HG02759 (cell line): ENCODE measurements at regions not wholly inside any gene's neighbourhood (a gene's known extent, or its start where the extent isn't known, plus 50 kb on each side); places are given as distances from the start of the nearest gene placed in this dataset.
A peak's percentile ranks its signal among the peaks of the same experiment; 100 is the strongest.

Source experiments
- ATAC-seq: cut with Tn5 transposase; IDR thresholded peaks from one replicate; pipeline ENCODE4 v1.9.1; 2021; ENCODE audit warnings: mild to moderate bottlenecking, moderate library complexity; ENCODE audit not compliant: unreplicated experiment

- ATAC-seq, result no peak
Observed at GRCh38 chr3:22916933-22917332, 286.2 kb upstream of the UBE2E2 start.

DNA sequence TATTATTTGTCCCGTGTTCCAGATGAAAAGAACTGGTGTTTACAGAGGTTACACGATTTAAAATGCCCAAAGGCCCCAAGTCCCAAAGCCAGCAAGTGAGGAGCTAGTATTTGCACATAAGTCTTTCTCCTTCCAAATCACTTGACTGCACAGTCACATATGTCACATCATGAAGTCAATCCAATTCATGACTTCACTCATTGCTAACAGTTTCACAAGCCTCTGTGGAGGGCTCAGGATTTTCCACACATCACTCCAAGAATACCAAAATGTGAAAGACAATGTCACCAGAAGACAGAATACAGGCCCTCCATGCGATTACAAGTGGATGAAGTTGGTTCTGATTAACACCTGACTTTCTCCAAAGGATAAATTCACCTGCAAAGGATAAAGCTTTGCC is 283.1 kb upstream of the UBE2E2 start:
- ATAC-seq, result no peak

DNA sequence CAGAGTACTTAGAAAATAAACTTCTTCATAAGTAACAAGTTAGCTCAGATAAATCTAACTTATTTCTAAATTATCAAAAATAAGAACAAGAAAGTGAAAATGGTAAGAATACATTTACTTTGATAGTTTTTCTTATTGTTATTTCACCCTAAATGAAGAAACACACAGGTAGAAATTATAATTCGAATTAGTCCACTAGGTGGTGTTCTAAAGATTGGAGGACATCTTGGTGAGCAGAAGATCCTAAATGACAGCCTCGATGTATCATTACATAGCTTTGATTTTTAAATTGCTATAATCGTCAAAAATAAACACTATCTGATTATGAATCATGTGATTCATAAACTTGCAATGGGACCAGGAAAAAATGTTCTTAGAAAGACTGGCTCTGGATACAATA is 280.8 kb upstream of the UBE2E2 start:
- no peak for ATAC-seq

- no peak for ATAC-seq
Observed at GRCh38 chr3:22923711-22924110, 279.4 kb upstream of the UBE2E2 start.

DNA sequence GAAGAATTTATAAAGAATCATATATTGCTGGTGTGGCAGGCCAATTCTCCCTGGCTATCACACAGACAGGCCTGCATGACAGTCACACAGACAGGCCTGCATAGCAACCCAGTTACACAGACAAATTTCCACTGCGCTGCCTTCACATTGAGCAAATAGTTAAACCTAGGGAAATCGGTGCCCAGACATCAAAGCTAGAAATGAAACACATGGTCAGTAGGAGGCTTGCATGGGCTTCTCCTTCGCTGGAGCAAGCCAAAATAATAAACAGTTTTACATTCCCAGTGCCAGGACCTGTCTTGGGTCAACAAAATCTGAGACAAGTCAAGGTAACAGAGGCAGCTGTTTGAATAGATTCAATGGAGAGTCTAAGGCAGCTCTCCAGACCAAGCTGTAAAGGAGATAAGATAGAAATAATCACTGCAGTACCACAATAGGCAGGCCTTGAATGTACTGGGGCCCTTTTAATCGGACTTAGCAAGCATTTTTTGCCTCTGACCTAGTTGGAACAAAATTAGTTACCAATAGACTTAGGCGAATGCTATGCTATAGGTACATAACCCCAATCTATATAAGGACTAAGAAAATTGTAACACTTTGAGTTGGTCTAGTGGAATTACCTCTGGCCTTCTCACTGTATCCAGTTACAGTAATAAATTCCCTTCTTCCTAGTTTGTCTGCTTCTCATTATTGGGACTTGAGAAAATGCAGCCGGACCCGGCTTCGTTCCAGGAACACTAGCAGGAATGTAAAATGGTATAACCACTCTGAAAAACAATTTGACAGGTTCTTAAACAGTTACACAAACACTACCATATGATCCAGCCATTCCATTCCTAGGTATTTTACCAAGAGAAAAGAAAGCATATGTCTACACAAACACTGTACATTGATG is 274.7 kb upstream of the UBE2E2 start:
- no peak for ATAC-seq

DNA sequence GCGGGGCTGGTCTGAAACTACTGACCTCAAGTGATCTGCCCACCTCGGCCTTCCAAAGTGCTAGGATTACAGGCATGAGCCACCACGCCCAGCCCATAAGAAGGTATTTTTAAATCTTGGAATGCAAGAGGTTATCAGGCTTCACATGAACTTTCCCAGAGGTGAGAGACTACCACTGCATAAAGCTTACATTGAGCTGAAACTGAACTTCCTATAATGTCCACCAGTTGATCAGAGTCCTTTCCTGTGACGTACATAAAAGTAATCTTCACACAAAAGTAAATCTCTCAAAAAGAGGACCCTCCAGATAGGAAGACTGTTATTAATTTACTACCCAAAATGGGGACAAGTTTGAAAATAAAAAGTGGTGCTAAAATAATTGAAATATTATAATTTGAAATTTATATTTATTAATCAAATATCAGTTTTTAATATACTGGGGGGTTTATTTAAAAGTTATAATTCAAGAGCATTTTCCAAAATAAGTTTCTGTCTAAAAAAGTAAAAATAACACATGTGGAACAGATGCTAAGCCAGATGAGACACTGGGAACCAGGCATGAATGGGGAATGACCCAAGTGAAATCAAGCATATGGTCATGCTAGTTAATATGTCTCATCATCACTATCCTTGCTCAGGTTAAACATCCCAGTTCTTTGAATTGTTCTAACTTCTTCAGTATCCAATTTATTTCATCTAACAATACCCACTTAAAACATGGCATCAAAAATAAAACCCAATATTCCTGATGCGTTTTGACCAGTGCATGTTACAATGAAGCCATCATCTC is 269.9 kb upstream of the UBE2E2 start:
- no peak for ATAC-seq

GRCh38 chr3:22933841-22934116 is 269.3 kb upstream of the UBE2E2 start:
- no peak for ATAC-seq

DNA sequence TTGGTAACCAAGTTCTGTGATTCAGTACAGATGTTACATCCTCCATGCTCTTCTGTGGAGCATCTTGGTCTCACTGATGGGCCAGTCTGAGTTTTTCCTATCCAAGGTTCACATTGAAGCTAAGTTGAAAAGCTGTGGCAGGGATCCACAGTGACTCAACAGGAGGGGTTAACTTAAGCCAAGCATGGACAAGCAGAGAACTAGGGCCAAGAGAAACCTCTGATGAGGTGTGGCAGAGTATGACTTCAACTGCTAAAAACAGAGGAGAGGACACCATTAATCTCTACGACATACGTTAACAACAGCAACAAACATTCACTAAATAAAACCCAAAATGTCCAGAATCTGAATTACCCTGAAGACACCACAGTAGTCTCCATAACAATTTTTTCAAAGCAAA is 268.1 kb upstream of the UBE2E2 start:
- no peak for ATAC-seq

DNA sequence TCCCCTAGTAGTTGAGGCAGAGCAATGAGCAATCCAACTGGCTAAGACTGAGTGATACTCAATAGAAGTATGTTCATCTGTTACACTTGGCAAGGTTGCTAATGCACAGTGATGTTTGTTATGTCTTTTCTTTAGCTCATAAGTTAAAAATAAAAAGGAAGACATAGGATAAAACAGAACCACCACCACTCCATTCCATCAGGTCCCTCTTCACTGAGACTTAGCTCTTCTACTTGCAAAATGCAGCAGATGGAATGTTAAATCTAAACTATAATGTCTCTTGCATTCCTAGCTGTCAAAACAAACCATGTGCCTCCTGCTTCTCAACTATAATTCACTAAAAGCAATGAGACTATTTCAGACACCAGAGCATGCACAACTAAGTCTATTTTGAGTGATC is 265.6 kb upstream of the UBE2E2 start:
- no peak for ATAC-seq

DNA sequence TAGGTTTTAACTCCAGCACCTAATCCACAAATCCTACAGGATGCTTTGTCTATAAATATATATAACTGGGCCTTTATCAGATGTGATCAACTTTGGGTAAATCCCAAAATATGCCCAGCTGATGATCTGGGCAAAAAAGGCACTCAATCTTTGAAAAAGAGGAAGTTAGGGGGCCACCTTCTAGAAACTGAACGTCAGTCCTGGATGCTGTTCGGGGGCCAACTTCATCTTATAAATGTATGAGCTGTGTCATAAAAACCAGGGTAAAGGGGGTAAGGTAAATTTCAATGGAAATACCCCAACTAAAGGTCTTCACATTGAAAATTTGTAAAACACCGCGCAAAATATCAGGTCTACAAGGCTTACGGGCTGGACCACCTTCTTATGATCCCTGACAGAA is 264.4 kb upstream of the UBE2E2 start:
- no peak for ATAC-seq

DNA sequence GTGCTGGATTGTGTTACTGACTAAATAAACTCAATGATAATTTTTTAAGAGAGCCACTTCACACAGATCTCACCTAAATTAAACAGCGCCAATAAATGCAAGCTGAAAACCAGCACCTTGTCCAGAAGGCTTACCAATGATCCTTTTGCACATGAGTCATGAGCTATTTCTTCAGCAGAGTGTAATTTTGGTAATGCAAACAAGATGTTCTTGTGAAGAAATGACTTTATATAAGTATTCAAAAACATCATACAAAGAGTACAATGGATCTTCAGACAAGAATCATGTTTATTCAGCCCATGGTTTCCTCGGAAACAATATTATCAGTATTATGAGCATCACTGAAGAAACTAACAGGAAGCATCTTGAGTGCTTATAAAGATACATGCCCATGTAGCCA is 263.8 kb upstream of the UBE2E2 start:
- ATAC-seq, result no peak

GRCh38 chr3:22940285-22940684 is 262.8 kb upstream of the UBE2E2 start:
- no peak for ATAC-seq

GRCh38 chr3:22942981-22943380 is 260.1 kb upstream of the UBE2E2 start:
- ATAC-seq, result no peak

DNA sequence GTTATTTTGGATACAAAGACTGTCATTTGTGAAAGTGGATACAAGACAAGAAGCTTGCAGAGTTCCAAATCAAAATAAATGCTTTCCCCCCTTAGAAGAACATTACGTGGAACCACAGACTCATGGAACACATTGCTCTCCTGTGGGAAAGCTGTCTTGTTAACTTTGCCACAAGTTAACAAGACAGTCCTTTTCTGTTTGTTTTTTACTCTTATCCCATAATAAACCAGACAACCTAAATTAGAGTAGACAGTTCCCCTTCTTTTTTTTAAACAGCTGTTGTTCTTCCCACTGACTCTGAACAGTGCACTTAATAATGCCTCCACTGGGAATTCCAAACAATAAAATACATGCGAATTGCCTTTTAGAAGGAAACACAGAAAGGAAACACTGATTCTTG is 255.3 kb upstream of the UBE2E2 start:
- no peak for ATAC-seq

DNA sequence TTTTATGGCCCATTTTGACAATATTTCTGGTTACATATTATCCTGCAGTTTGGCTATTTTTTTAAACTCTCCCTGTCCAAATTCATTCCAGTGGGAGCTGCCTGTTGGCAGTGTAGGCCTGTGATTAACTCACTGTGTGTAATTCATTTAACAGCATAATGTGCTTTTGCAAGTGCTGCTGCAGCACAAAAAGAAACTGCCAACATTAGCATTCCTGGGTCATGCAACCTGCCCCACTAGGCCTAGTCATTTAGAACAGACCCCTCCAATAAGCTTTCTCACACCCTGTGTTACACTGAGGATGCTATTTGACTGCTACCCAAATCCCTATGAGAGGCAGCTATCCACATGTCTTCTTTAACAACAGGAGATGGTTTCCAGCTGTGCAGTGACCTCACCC is 251.2 kb upstream of the UBE2E2 start:
- ATAC-seq, result no peak

DNA sequence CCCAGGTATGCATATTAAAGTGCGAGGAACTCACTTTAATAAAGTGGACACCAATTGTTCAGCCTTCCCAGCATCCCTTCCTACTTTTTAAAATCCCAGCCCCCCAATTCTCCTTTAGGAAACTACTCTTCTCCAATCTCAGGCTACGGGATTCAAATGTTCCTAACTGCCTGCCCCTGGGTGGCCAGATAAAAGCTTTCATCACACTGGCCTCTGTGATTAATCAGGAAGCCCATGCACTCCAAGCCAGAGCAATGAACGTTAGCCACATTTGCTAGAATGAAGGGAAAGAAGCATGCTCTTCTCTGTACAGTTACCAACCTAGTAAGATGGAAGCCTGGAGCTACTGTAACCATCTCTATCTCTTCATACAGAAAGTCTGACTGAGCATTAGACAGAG is 250.3 kb upstream of the UBE2E2 start:
- ATAC-seq, result no peak

DNA sequence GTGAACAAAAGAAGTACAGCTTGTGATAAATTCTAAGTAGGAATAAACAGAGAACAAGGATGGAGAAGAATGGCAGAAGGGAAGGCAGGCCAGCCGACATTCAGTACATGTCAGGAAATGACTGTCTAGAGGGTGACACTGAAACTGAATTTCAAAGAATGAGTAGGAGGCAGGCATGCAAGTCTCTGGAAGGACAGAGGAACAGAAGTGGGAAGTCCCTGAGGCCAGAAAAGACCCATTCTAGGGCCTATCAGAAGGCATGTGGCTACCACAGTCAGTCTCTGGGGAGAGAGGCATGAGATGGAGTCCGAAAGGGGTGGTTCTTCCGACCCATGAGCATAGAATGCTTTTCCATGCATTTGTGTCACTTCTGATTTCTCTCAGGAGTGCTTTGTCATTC is 243.5 kb upstream of the UBE2E2 start:
- peak; percentile 97 for ATAC-seq

DNA sequence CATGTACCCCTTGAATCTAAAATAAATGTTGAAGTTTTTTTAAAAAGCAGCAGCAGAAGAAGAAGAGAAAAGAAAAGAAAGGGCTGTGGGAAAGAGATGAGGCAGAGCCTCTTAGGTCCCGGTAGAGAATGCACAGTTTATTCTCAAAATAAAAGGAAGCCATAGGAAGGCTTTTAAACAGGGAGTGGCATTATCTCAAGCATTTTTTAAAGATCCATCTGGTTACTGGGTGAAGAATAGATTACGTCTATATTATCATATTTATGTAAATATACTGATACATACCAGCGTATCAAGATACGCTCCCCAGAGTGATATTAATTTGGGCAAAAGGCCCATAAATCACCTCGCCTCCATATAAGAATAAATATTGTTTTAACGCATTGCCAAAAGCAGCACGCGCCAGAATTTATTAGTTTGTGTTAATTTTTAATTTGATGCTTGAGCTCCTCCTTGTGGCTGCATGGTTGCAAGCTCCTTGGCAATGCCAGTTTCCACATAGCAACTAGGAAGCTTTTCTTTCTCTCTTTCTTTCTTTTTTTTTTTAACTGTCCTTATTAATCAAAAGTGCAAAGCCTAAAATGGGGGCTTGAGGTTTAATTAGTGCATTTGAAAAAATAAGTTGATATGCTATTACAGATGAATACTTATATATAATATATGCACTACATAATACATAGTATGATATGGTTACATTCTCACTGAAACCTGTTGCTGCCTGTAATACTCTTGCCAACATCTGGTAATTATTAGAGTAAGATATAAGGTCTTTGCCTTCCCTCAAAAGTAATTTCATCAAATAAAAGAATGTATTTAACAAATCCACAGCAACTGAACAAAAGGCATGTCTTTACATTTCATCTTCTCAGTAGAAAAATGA is 242.8 kb upstream of the UBE2E2 start:
- peak; percentile 34 for ATAC-seq

DNA sequence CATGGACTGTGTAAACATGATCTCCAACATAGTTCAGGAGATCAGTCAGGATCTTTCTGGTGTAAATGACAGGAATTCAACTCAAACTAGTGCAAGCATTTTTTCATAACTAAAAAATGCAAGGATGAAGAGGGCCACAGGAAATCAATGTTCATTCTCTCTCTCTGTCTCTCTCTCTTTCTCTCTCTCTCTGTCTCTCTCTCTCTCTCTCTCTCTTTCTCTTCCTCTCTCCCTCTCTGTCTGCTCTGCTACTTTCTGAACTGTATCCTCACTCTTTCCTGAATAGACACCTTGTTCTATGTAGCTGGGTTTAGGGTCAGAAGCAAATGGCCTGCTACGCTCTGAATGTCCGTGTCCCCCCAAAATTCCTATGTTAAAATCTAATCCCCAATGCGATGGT is 240.9 kb upstream of the UBE2E2 start:
- no peak for ATAC-seq

DNA sequence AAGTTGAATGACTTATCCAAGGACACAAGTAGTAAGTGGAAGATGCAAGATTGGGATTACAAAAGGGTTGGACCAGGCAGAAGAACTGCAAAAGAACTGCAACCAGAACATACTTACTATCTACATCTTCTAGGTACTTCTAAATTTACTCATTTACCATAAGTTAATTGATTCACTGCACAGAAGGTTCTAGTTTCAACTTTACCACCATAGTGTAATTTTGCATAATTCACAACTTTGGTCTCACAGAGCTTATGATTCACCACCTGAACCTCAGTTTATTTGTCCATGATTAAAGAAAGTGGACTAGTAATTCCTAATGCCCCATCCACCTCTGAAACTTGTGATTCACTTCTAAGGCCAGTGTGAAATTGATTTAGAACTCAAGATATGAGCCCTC is 236.8 kb upstream of the UBE2E2 start:
- no peak for ATAC-seq

- ATAC-seq, result no peak
Observed at GRCh38 chr3:22969276-22969675, 233.9 kb upstream of the UBE2E2 start.

DNA sequence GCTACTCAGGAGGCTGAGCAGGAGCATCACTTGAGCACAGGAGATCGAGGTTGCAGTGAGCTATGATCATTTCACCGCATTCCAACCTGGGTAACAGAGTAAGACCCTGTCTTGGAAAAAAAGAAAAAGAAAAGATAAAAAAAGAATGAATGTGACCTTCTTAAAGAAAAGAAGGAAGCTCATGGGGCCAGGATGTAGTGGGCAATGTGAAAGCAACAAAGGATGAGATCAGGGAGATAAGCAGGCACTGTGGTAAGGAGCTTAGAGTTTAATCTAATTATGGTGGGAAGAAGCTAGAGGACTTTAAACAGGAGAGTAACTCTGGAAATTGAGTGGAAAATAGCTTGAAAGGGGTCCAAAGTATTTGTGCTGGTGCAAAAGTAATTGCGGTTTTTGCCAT is 231.6 kb upstream of the UBE2E2 start:
- ATAC-seq, result no peak
